ENCODE measurements at regions not wholly inside any gene's neighbourhood (a gene's known extent, or its start where the extent isn't known, plus 50 kb on each side); places are given as distances from the start of the nearest gene placed in this dataset. TPM values are rescaled to one million over a fixed set of nuclear protein-coding genes. Genes with fewer than 3 reads are reported as not detected.

- Histone ChIP-seq H3K4me3 (replicated peaks in 1 of 3; ENCODE audit: low read depth in 2 of 3, low read length in 3 of 3) (no peak overlapping the region), H3K4me1 (ENCODE audit: control insufficient read depth in 1 of 2, insufficient read depth in 2 of 2, low read length in 2 of 2) (no peaks in the 10 kb centered on the region), H3K4me2 (replicated peaks; ENCODE audit: extremely low read depth, low read length, poor library complexity, severe bottlenecking) (no peak overlapping the region), H3K36me3 (replicated peaks in 1 of 2; ENCODE audit: control insufficient read depth in 1 of 2, insufficient read depth in 2 of 2, low read length in 2 of 2) (no peaks in the 10 kb centered on the region), H3K27ac (ENCODE audit: low read depth in 1 of 2, low read length in 2 of 2) (no peak overlapping the region), H3K9me3 (replicated peaks in 1 of 2; ENCODE audit: control insufficient read depth in 1 of 2, insufficient read depth in 1 of 2, low read length in 2 of 2) (no peaks in the 10 kb centered on the region), H3K79me2 (ENCODE audit: insufficient read depth, low read length) (no peaks in the 10 kb centered on the region), H2AFZ (ENCODE audit: insufficient read depth, low read depth, low read length, poor library complexity, severe bottlenecking) (no peak overlapping the region), H4K20me1 (ENCODE audit: insufficient read depth, low read length) (no peaks in the 10 kb centered on the region), H3K9ac (ENCODE audit: insufficient read depth, low read length, poor library complexity, severe bottlenecking) (no peak overlapping the region), H3K27me3 (ENCODE audit: control insufficient read depth in 2 of 2, insufficient read depth in 2 of 2, low read length in 2 of 2) (no peaks in the 10 kb centered on the region)
- intact Hi-C loops (cut with micrococcal nuclease): no loop called here
- no peak for DNase-seq
- H3K4me1 Mint-ChIP-seq: peaks cover 16% of the 10 kb centered on the region
- H3K4me3 Mint-ChIP-seq: no peak overlapping the region
- no peak for TF ChIP-seq CTCF (IDR thresholded peaks at IDR 0.05)
- peaks cover 0 to 6% (median 1%) of the 10 kb centered on the region in 7 donors for H3K9me3 Mint-ChIP-seq
- H3K36me3 Mint-ChIP-seq: no peaks in the 10 kb centered on the region
- 100% methylated on average over 1 of the region's 5 CpGs for WGBS (ENCODE audit: insufficient coverage)
- peaks cover 1 to 5% (median 5%) of the 10 kb centered on the region in 3 donors for H3K27me3 Mint-ChIP-seq (ENCODE audit: low read depth in 3 of 3)
- H3K27ac Mint-ChIP-seq: no peak overlapping the region
These were observed 51.1 kb upstream of the LYZL1 start for GRCh38 chr10:29237786-29238185.

GRCh38 chr10:29238523-29239135 lies 50.2 kb upstream of the LYZL1 start:
- intact Hi-C loops (cut with micrococcal nuclease): no loop called here

More at GRCh38 chr10:29238523-29239135, 50.2 kb upstream of the LYZL1 start:
- no peaks in the 10 kb centered on the region for H3K27me3 ChIP-seq (ENCODE audit: control insufficient read depth in 2 of 2, insufficient read depth in 2 of 2, low read length in 2 of 2)
- no peaks in the 10 kb centered on the region for H3K36me3 Mint-ChIP-seq
- H4K20me1 ChIP-seq (ENCODE audit: insufficient read depth, low read length): no peaks in the 10 kb centered on the region
- no peak overlapping the region for H3K27ac Mint-ChIP-seq
- H3K9ac ChIP-seq (ENCODE audit: insufficient read depth, low read length, poor library complexity, severe bottlenecking): no peak overlapping the region
- H2AFZ ChIP-seq (ENCODE audit: insufficient read depth, low read depth, low read length, poor library complexity, severe bottlenecking): no peak overlapping the region
- no peaks in the 10 kb centered on the region for H3K79me2 ChIP-seq (ENCODE audit: insufficient read depth, low read length)
- no CpG with 5 or more reads among the region's 3 CpGs for WGBS (ENCODE audit: insufficient coverage)
- no peaks in the 10 kb centered on the region for H3K9me3 ChIP-seq (replicated peaks in 1 of 2; ENCODE audit: control insufficient read depth in 1 of 2, insufficient read depth in 1 of 2, low read length in 2 of 2)
- no peak overlapping the region for H3K4me3 Mint-ChIP-seq
- H3K36me3 ChIP-seq (replicated peaks in 1 of 2; ENCODE audit: control insufficient read depth in 1 of 2, insufficient read depth in 2 of 2, low read length in 2 of 2): no peaks in the 10 kb centered on the region
- peaks cover 1 to 5% (median 5%) of the 10 kb centered on the region in 3 donors for H3K27me3 Mint-ChIP-seq (ENCODE audit: low read depth in 3 of 3)
- H3K4me1 ChIP-seq (ENCODE audit: control insufficient read depth in 1 of 2, insufficient read depth in 2 of 2, low read length in 2 of 2): no peaks in the 10 kb centered on the region
- DNase-seq: no peak
- no peak overlapping the region for H3K27ac ChIP-seq (ENCODE audit: low read depth in 1 of 2, low read length in 2 of 2)
- H3K9me3 Mint-ChIP-seq: peaks cover 0 to 6% (median 1%) of the 10 kb centered on the region in 7 donors
- H3K4me2 ChIP-seq (replicated peaks; ENCODE audit: extremely low read depth, low read length, poor library complexity, severe bottlenecking): no peak overlapping the region
- peaks cover 16% of the 10 kb centered on the region for H3K4me1 Mint-ChIP-seq
- no peak overlapping the region for H3K4me3 ChIP-seq (replicated peaks in 1 of 3; ENCODE audit: low read depth in 2 of 3, low read length in 3 of 3)
- no peak for TF ChIP-seq CTCF (IDR thresholded peaks at IDR 0.05)

Small RNAs in the stretch of these regions (small RNA-seq; reads per million reads assigned to genes)
- gene AL355376.1 (ENCODE audit: insufficient read length, low read depth): not detected
- gene AL355376.2 (ENCODE audit: insufficient read length, low read depth): not detected
- not detected for gene RNA5SP308 (ENCODE audit: insufficient read length, low read depth)
- not detected for gene RNU6-270P (ENCODE audit: insufficient read length, low read depth)
